ENCODE measurements at regions not wholly inside any gene's neighbourhood (a gene's known extent, or its start where the extent isn't known, plus 50 kb on each side); places are given as distances from the start of the nearest gene placed in this dataset.
"Not testable (repeated sequence)": the region's sequence is repeated elsewhere in the genome, so short reads cannot be mapped to it uniquely, and the experiment has no call there.

- no peak for DNase-seq
These were observed 539.1 kb downstream of the FAM181B start for GRCh38 chr11:82194521-82194920.

GRCh38 chr11:82191695-82192094, 542.0 kb downstream of the FAM181B start:
- no peak for DNase-seq

GRCh38 chr11:82185925-82186324, 547.7 kb downstream of the FAM181B start:
- DNase-seq, result no peak

GRCh38 chr11:82184966-82185365, 548.7 kb downstream of the FAM181B start:
- DNase-seq, result no peak

GRCh38 chr11:82183346-82183745, 550.3 kb downstream of the FAM181B start:
- no peak for DNase-seq

- not testable (repeated sequence) for DNase-seq
These were observed 551.0 kb downstream of the FAM181B start for GRCh38 chr11:82182697-82183096.

GRCh38 chr11:82181796-82182195, 551.9 kb downstream of the FAM181B start:
- peak; percentile 4 for DNase-seq

- DNase-seq, result no peak
These were observed 556.7 kb downstream of the FAM181B start for GRCh38 chr11:82176945-82177344.

- DNase-seq, result no peak
These were observed 557.3 kb downstream of the FAM181B start for GRCh38 chr11:82176365-82176764.

- DNase-seq, result no peak
These were observed 559.1 kb downstream of the FAM181B start for GRCh38 chr11:82174610-82175009.

- no peak for DNase-seq
These were observed 586.9 kb downstream of the FAM181B start for GRCh38 chr11:82146789-82147188.

- no peak for DNase-seq
These were observed 614.7 kb downstream of the FAM181B start for GRCh38 chr11:82118946-82119345.

- DNase-seq, result no peak
These were observed 616.3 kb downstream of the FAM181B start for GRCh38 chr11:82117362-82117761.

- no peak for DNase-seq
These were observed 628.2 kb downstream of the FAM181B start for GRCh38 chr11:82105331-82105998.

- no peak for DNase-seq
These were observed 640.8 kb downstream of the FAM181B start for GRCh38 chr11:82092904-82093303.

GRCh38 chr11:82089426-82089825, 644.2 kb downstream of the FAM181B start:
- no peak for DNase-seq

GRCh38 chr11:82085493-82085892, 648.2 kb downstream of the FAM181B start:
- DNase-seq, result no peak

- no peak for DNase-seq
These were observed 650.7 kb downstream of the FAM181B start for GRCh38 chr11:82082976-82083375.

- no peak for DNase-seq
These were observed 653.5 kb downstream of the FAM181B start for GRCh38 chr11:82080160-82080559.

- DNase-seq, result no peak
These were observed 657.5 kb downstream of the FAM181B start for GRCh38 chr11:82076126-82076525.

GRCh38 chr11:82059505-82059904, 674.2 kb downstream of the FAM181B start:
- DNase-seq, result no peak

GRCh38 chr11:82056450-82056849, 677.2 kb downstream of the FAM181B start:
- no peak for DNase-seq

- no peak for DNase-seq
These were observed 684.5 kb downstream of the FAM181B start for GRCh38 chr11:82049199-82049598.

GRCh38 chr11:82047200-82047599, 686.5 kb downstream of the FAM181B start:
- DNase-seq, result no peak

GRCh38 chr11:82046778-82047177, 686.9 kb downstream of the FAM181B start:
- no peak for DNase-seq

Measured in activated gamma-delta T cell (primary cell).